ENCODE measurements at regions not wholly inside any gene's neighbourhood (a gene's known extent, or its start where the extent isn't known, plus 50 kb on each side); places are given as distances from the start of the nearest gene placed in this dataset.

DNA sequence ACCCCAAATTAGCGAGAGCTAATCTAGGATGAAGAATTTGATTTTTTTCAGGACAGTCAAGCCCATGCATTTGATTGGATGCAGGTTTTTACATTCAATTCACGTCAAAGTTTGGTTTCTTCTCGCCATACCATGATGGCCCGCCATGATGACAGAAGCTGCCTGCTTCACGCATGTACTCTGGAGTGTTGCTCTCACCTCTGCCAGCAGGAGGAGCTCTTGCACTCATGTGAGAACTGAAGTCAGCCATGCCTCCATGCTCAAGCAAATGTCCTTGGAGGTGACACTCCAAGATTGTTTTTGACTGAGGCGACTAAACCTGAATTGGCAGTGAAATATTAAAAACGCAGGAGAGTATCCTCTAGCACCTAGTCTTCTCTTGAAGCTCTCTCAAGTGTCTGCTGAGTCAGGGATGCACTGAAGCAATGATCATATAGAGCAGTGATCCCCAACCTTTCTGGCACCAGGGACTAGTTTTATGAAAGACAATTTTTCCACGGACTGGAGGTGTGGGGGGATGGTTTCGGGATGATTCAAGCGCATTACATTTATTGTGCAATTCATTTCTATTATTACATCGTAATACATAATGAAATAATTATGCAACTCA is 120.9 kb downstream of the SAMMSON start:
- Histone ChIP-seq H3K9me3 (no peaks in the 10 kb centered on the region), H3K27me3 (no peaks in the 10 kb centered on the region), H3K9ac (ENCODE audit: low read depth in 2 of 2, low read length in 2 of 2) (no peak overlapping the region), H3K4me3 (no peak overlapping the region), H3K36me3 (no peaks in the 10 kb centered on the region), H3K27ac (no peak overlapping the region), H3K4me1 (no peaks in the 10 kb centered on the region)
- DNase-seq = peak; percentile 84
- intact Hi-C loops (cut with DNase I) = loop anchor here (2.0 kb wide), 1 partner anchor 236 kb away; no protein-coding TSS in a partner anchor
- TF ChIP-seq, protein P1, sequence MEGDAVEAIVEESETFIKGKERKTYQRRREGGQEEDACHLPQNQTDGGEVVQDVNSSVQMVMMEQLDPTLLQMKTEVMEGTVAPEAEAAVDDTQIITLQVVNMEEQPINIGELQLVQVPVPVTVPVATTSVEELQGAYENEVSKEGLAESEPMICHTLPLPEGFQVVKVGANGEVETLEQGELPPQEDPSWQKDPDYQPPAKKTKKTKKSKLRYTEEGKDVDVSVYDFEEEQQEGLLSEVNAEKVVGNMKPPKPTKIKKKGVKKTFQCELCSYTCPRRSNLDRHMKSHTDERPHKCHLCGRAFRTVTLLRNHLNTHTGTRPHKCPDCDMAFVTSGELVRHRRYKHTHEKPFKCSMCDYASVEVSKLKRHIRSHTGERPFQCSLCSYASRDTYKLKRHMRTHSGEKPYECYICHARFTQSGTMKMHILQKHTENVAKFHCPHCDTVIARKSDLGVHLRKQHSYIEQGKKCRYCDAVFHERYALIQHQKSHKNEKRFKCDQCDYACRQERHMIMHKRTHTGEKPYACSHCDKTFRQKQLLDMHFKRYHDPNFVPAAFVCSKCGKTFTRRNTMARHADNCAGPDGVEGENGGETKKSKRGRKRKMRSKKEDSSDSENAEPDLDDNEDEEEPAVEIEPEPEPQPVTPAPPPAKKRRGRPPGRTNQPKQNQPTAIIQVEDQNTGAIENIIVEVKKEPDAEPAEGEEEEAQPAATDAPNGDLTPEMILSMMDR (IDR thresholded peaks at IDR 0.05) = peak; percentile 63

DNA sequence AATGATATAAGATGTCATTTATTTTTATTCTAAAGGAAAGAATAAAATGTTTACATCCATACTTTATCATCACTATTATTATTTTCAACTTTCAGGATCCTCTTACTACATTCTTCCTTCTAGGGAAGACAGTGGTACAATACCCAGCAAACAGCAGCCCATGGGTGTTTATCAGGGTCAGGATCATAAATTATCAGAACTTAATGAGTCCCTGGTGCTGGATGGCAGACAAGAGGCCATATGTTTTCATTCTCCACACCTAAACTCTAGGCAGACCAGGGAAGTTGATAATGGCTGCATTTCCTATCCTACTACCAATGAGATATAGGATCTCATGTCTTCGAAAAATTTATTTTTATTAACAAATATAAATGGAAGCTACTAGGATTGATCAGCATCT is 127.7 kb downstream of the SAMMSON start:
- Histone ChIP-seq H3K4me3 (no peak overlapping the region), H3K9ac (ENCODE audit: low read depth in 2 of 2, low read length in 2 of 2) (no peak overlapping the region), H3K27ac (no peak overlapping the region), H3K4me1 (no peaks in the 10 kb centered on the region), H3K36me3 (no peaks in the 10 kb centered on the region), H3K27me3 (no peaks in the 10 kb centered on the region), H3K9me3 (no peaks in the 10 kb centered on the region)
- no peak for DNase-seq
- TF ChIP-seq, protein P1 (IDR thresholded peaks at IDR 0.05) = no peak
- intact Hi-C loops (cut with DNase I) = no loop called here

DNA sequence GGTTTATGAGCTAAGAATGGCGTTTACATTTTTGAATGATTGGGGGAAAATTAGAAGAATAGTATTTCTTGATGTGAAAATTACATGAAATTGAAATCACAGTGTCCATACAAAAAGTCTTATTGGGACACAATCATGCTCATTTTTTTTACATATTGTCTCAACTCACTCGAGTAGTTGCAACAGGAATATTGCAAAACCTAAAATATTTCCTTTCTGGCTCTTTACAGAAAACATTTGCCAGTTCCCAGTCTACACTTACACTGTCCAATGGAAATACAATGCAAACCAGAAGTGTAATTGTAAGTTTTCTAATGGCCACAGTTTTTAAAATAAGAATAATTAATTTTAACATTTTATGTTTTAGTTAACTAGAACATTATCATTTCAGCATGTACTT is 137.8 kb downstream of the SAMMSON start:
- no peak overlapping the region for H3K4me3 ChIP-seq
- H3K27ac ChIP-seq = no peak overlapping the region
- DNase-seq = no peak
- H3K27me3 ChIP-seq = no peaks in the 10 kb centered on the region
- TF ChIP-seq, protein P1 (IDR thresholded peaks at IDR 0.05) = no peak
- no peaks in the 10 kb centered on the region for H3K4me1 ChIP-seq
- intact Hi-C loops (cut with DNase I) = no loop called here
- no peaks in the 10 kb centered on the region for H3K36me3 ChIP-seq
- no peak overlapping the region for H3K9ac ChIP-seq (ENCODE audit: low read depth in 2 of 2, low read length in 2 of 2)
- no peaks in the 10 kb centered on the region for H3K9me3 ChIP-seq

DNA sequence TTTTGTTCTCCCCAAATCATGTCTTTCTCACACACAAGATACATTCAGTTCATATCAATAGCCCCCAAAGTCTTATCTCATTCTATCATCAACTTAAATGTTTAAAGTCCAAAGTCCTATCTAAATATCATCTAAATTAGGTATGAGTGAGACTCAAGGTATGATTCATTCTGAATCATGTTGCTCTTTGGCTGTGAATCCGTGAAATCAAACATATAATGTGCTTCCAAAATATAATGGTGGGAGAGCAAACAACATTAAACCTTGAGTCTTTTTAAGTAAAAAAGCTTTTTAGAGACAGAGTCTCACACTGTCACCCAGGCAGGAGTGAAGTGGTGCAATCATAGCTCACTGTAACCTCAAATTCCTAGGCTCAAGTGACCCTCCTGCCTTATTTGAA is 139.1 kb downstream of the SAMMSON start:
- no peak overlapping the region for H3K4me3 ChIP-seq
- no peak overlapping the region for H3K27ac ChIP-seq
- H3K36me3 ChIP-seq = no peaks in the 10 kb centered on the region
- TF ChIP-seq, protein P1 (IDR thresholded peaks at IDR 0.05) = no peak
- intact Hi-C loops (cut with DNase I) = no loop called here
- no peaks in the 10 kb centered on the region for H3K27me3 ChIP-seq
- no peak overlapping the region for H3K9ac ChIP-seq (ENCODE audit: low read depth in 2 of 2, low read length in 2 of 2)
- no peaks in the 10 kb centered on the region for H3K9me3 ChIP-seq
- no peaks in the 10 kb centered on the region for H3K4me1 ChIP-seq
- DNase-seq = no peak
